Stimulated activated CD8-positive, alpha-beta memory T cell treated with anti-CD3 and anti-CD28 coated beads, Interleukin-2, amount 100 ng/mL, for 48 hours (primary cell): ENCODE measurements at regions not wholly inside any gene's neighbourhood (a gene's known extent, or its start where the extent isn't known, plus 50 kb on each side); places are given as distances from the start of the nearest gene placed in this dataset.
A peak's percentile ranks its signal among the peaks of the same experiment; 100 is the strongest.
"Not testable (repeated sequence)": the region's sequence is repeated elsewhere in the genome, so short reads cannot be mapped to it uniquely, and the experiment has no call there.

ENCODE experiments used
- DNase-seq, 2 donors: peaks; one replicate each; pipeline ENCODE4 v3.0.0-alpha.2; 2020; ENCODE audit warnings: low read depth in 2 of 2

- DNase-seq: no peak
Observed at GRCh38 chr20:1845163-1845523, 50.1 kb upstream of the SIRPA start.

GRCh38 chr20:1844325-1845162 is 50.7 kb upstream of the SIRPA start:
- peak; percentile 14 to 16 for DNase-seq

GRCh38 chr20:1842281-1842680 is 52.9 kb upstream of the SIRPA start:
- DNase-seq: no peak

GRCh38 chr20:1841554-1842140 is 53.6 kb upstream of the SIRPA start:
- no peak for DNase-seq

GRCh38 chr20:1840817-1841553 is 54.2 kb upstream of the SIRPA start:
- DNase-seq: no peak

- DNase-seq: not testable (repeated sequence)
Observed at GRCh38 chr20:1839376-1840317, 55.6 kb upstream of the SIRPA start.

GRCh38 chr20:1838556-1839279 is 56.5 kb upstream of the SIRPA start:
- DNase-seq: no peak

GRCh38 chr20:1835186-1836035 is 59.8 kb upstream of the SIRPA start:
- no peak for DNase-seq

GRCh38 chr20:1833728-1834726 is 61.2 kb upstream of the SIRPA start:
- no peak for DNase-seq

- no peak for DNase-seq
Observed at GRCh38 chr20:1833216-1833615, 62.0 kb upstream of the SIRPA start.

GRCh38 chr20:1832634-1833033 is 62.6 kb upstream of the SIRPA start:
- DNase-seq: no peak

- DNase-seq: no peak
Observed at GRCh38 chr20:1831606-1832005, 63.6 kb upstream of the SIRPA start.

GRCh38 chr20:1831096-1831495 is 64.1 kb upstream of the SIRPA start:
- DNase-seq: no peak

GRCh38 chr20:1830240-1830639 is 65.0 kb upstream of the SIRPA start:
- no peak for DNase-seq

- DNase-seq: no peak
Observed at GRCh38 chr20:1829531-1829930, 65.7 kb upstream of the SIRPA start.

GRCh38 chr20:1828786-1829131 is 66.4 kb upstream of the SIRPA start:
- DNase-seq: no peak

- no peak for DNase-seq
Observed at GRCh38 chr20:1827974-1828785, 67.0 kb upstream of the SIRPA start.

- DNase-seq: no peak
Observed at GRCh38 chr20:1827510-1827973, 67.7 kb upstream of the SIRPA start.
